ENCODE measurements at regions not wholly inside any gene's neighbourhood (a gene's known extent, or its start where the extent isn't known, plus 50 kb on each side); places are given as distances from the start of the nearest gene placed in this dataset.

- TF ChIP-seq, protein P1, sequence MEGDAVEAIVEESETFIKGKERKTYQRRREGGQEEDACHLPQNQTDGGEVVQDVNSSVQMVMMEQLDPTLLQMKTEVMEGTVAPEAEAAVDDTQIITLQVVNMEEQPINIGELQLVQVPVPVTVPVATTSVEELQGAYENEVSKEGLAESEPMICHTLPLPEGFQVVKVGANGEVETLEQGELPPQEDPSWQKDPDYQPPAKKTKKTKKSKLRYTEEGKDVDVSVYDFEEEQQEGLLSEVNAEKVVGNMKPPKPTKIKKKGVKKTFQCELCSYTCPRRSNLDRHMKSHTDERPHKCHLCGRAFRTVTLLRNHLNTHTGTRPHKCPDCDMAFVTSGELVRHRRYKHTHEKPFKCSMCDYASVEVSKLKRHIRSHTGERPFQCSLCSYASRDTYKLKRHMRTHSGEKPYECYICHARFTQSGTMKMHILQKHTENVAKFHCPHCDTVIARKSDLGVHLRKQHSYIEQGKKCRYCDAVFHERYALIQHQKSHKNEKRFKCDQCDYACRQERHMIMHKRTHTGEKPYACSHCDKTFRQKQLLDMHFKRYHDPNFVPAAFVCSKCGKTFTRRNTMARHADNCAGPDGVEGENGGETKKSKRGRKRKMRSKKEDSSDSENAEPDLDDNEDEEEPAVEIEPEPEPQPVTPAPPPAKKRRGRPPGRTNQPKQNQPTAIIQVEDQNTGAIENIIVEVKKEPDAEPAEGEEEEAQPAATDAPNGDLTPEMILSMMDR (conservative IDR thresholded peaks at IDR 0.05; ENCODE audit: low read depth, low read length), result no peak
- TF ChIP-seq EZH2 (IDR thresholded peaks at IDR 0.05; ENCODE audit: borderline replicate concordance, low read depth, low read length, poor library complexity, severe bottlenecking), result no peak
These were observed 75.1 kb upstream of the FAM120A start for GRCh38 chr9:93376411-93376810.
